Stimulated activated CD4-positive, alpha-beta T cell treated with anti-CD3 and anti-CD28 coated beads, Interleukin-4, amount 100 ng/mL, for 4 hours (primary cell): ENCODE measurements at regions not wholly inside any gene's neighbourhood (a gene's known extent, or its start where the extent isn't known, plus 50 kb on each side); places are given as distances from the start of the nearest gene placed in this dataset.

Source experiments
- DNase-seq, 2 experiments: peaks; one replicate each; pipeline ENCODE4 v3.0.0-alpha.2; 2020

DNA sequence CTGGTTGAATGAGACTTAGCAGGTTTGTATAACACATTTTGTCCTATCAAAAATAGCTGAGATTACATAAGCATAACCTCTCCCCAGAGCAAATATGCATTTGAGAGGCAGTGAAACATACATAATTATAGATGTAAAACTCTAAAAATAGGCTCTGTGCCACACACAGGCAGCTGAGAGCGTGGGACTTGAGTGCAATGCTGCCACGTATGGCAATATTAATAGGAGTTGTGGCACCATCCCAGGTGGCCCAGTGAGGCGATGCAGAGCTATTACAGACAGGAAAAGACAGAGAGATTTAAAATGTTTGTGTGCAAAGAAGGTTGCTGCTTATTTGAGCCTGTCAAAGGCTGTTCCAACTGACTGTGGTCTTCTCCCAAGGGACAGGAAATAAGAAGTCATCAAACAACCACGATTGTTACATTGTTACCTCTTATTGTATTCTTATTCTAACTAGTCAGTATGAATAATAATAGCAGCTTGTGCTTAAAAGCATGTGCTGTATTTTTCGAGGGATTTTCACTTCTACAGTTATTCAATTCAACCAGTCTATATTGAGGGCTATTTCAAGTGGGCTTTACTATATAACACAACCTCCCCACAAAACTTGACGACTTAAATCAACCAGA lies 116.5 kb downstream of the SALL1 start:
- DNase-seq: no peak

DNA sequence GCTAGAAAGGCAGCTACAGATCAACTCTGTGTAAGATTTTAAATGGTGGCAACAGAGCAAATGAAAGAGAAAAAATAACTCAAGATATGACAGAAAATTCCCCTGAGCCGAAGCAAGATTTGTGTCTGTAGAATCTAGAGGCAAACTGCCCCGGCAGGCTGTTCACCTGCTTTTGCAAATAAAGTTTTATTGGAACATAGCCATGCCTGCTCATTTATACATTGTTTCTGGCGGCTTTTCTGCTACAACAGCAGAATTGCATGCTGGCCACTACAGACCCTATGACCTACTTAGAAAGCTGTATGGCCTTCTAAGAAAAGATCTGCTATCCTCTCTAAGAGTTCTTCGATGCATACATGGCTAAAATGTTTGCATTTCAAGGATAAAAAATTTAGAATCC lies 119.5 kb downstream of the SALL1 start:
- DNase-seq: no peak

DNA sequence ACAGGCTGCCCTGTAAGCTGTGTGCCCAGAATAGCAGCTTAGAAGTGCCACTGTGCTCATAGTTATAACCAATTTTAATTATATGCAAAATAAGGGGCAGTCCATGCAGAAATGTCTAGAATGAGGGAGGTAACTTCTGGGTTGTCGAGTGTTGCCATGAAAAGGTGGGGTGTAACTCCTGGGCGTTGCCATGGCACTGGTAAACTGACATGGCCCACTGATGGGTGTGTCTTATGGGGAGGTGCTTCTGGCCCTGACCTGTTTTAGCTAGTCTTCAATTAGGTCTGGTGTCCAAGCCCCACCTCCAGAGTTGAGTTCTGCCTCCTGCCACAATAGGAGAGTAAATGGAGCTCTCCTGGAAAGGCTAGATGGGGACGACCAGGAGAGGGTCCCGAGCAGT lies 120.6 kb downstream of the SALL1 start:
- no peak for DNase-seq

DNA sequence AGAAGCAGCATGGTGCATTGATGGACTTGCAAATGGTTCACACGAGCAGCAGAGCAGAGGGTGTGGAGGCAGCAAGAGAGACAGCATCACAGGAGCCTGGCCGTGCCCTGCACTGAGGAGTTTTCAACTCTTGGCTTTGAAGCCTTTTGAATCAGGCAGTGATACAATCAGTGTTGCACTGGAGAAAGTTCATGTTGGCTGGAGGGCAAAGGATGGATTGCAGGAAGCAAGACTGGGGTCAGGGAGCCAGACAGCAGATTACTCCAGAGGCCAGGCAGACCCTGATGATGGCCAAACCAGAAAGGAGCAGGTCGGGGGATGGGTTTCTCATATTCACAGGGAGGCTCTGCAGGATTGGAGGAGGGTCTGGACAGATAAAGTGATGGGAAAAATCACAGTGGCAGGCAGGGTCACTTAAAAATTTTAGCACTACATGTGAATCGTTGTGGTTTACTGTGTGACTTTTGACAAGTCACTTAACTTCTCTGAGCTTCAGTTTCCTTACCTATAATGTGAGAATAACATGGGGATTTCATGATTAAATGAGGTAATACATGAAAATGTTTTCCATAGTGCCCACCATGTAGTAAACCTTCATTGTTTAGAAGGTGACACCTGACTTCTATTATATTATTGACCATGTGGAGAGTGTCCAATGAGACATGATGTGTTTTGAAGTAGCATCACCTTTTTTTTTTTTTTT lies 125.3 kb downstream of the SALL1 start:
- DNase-seq: no peak

DNA sequence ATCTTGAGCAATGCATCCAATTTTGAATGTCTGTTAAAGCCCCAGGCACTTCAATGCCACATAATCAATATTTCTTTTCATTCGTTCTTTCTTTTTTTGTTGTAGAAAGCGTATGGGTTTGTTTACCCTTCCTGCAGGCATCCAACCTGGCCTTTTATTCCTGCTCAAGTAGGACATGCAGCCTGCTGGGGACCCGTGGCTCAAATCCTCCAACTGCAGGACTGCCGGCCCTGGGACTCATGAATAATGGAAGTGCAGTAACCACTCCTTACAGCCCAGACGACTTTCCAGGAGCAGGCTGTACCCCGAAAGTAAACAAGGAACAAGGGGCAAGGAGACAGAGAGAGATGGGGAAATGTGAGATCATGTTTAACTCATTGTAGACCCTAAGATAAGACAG lies 126.4 kb downstream of the SALL1 start:
- no peak for DNase-seq

DNA sequence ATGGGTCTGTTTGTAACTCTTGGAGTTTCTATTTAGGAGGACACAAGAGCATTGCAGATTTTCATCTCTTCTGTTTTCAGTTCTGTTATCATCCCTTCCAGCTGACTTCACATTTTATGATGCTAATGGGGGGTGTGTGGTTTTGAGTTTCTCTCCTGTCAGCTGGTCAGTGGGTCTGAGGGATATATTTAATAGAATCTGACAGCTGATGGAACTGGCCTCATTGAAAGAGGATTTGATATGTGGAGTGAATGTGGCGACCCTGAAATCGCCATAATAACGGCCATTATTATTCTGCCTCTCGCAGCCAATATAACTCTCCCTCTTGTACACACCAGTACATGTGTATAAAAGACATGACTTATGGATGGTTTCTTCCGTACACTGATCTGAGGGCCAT lies 128.1 kb downstream of the SALL1 start:
- no peak for DNase-seq

DNA sequence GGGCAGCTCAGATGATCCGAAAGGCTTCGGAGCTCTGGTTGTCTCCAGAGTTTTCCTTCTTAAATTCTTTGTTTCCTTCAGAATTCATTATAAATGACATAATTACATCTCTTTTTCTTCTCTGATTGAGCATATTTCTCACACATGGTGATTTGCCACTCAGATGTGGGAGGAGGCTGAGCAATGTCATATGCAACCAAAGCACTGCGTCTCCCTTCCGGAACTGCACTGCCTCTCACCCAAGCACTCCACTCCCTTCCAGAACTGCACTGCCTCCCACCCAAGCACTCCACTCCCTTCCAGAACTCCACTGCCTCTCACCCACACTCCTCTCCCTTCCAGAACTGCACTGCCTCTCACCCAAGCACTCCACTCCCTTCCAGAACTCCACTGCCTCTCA lies 131.5 kb downstream of the SALL1 start:
- DNase-seq: no peak

DNA sequence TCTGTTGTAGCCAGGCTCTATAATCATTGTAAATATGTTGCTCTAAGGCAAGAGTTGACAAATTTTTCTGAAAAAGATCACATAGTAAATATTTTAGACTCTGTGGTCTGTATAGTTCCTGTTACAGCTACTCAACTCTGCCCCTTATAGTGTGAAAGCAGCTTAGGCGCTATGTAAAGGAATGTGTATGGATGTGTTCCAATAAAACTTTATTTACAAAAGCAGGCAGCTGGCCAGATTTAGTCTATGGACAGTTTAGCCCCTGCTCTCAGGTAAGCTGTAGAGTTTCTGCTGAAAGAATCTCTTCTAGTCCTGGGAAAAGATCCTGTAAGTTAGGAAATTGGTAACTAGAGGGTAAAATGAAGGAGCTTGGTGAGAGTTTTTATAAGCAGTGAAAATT lies 133.1 kb downstream of the SALL1 start:
- no peak for DNase-seq

DNA sequence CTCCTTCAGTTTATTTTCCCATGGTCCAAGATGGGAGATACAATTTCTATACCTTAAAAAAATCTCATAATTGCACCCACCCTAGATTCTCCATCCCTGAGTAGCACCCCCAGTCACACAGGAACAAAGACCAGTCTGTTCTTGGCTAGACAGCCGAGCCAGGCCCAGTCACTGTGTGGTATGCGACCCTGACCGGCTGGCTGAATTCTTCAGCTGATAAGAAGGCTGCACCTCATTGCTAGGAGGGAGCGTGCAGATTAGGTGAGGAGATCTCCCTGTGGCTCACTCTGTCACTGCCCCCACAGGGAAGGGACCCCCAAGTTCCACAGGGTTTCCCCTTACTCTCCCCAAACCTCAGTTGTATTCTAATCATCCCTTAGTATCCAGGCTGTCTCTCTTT lies 138.7 kb downstream of the SALL1 start:
- no peak for DNase-seq

DNA sequence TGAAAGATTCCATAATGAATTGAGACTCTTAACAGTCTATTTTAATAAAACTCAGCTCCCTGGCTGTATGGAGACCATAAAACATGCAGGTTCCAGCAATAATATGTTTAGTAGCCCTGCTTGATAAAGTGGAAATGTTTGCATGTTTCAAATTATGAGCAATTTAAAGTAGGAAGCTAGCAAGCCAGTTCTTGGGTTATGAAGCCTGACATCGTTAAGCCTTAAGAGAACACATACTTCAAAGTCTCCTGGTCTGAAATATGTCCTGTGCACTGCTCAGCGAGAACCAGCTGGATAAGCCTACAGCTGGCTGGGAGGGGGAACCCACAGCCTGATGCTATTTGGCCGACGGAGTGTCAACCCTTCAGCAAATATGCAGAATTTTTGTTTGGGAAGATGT lies 140.3 kb downstream of the SALL1 start:
- no peak for DNase-seq

DNA sequence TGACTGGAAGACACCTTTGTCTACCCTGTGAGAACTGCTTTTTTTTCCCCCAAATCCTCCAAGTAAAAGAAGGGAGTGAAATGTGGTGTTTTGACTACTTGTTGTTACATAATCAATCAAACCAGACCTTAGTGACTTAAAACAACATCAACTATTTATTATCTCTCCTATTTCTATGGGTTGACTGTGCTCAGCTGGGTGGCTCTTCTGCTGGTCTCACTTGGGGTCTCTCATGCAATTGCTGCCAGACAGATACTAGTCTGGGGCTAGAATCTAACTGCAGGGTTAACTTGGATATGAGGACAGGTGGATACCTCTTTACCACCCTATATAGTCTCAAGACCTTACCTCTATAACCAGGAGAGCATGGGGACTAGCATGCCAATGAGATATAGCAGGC lies 141.3 kb downstream of the SALL1 start:
- no peak for DNase-seq

DNA sequence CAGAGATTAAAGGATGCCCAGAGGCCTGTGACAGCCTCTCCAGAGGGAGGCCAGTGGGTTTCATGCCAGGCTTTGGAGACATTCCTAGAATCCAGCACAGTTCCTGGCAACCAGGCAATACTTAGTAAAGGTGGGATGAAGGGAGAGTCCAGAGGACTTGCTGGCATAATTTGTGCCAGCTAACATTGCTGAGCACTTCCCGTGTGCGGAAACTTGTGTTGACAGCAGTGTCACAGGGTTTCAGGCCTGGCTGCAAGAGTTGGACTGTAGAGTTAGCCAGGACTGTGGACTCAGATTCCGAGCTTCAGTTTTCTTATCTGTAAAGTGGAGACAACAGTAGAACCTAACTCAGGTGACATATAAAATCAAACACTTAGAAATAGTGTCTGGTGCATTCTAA lies 141.7 kb downstream of the SALL1 start:
- DNase-seq: no peak

DNA sequence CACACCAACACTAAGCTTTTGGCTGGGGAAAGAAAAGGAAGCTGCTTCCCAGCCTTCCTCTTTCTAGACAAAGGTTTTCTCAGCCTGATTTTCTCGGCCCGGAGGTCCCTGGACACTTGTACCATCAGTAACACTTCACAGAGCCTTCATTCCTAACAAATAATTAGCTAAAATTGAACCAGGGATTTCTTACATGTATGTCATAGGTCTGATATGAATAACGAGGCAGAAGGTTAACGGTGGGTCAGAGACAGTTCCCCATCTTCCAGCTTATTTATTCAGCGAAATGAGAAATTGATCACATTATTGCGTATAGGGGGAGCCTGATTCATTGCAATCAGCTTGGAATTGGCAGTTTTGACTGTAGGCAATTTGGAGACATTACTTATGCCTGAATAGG lies 142.5 kb downstream of the SALL1 start:
- no peak for DNase-seq

DNA sequence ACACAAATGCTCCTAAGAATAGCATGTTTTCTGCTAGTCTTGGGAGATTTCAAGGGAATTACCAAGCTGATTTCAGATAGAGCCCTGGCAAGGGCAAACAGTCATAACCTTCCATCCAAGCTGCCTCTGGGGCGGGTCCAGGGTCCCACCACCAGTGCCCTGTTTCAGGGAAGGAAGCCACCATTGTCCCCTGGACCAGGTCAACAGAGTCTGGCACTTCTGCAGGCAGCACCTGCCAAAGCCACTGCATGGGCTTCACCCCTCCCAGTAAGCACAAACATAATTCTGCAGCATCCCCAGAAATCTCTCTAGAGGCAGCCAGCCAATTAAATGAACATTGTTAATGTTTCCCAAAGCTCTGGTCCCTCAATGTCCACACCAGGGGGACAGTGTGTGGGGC lies 143.0 kb downstream of the SALL1 start:
- no peak for DNase-seq

DNA sequence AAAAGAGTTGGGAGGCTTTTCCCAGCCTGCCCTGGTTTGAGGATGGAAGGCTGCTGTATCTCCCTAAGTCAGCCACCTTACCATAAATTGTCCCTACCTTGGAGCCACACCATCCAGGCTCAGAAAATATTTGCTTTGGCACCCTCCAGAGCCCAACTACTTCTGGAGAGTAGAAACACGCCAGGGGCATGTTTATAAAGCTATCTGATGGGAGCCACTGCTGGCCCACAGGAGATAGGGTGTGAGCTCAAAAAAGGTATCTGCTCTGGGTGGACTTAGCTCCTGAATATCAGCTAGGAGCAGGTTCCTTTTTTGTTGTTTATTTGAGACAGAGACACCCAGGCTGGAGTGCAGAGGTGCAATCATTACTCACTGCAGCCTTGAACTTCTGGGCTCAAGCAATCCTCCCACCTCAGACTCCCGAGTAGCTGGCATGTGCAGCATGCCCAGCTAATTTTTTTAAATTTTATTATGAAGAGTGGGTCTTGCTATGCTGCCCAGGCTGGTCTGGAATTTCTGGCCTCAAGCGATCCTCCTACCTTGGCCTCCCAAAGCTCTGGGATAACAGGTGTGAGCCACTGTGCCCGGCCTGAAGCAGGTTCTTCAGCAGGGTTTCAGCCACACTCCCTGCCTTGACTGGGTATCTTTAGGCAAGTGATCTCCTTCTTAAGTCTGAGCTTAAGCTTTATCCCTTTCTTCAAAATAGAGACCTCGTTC lies 147.1 kb downstream of the SALL1 start:
- no peak for DNase-seq

DNA sequence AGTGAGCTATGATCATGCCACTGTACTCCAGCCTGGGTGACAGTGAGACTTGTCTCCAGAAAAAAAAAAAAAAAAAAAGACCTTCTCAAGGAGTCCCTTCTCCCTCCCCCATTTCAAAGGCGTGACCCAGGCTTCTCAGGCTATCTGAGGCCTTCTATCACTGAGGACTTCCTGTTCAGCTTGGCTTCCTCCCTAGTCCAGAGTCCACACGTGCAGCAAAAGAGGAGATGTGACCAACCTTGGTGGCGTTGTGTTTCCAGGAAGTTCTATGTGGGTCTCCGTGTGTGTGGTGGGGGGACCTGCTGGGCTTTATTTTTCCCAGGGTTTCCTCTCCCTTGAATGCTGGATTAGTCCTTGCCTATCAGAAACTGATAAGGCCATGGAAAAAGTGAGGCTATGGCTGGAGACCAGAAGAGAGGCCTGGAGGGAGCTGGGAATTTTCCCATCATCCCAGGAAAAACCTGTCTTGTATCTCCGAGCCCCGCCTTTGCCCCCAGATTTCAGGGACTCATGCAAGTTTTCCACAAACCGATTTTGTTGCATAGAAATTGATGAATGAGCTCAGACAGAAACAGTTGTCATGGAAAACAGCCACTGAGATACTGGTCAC lies 148.1 kb downstream of the SALL1 start:
- no peak for DNase-seq

DNA sequence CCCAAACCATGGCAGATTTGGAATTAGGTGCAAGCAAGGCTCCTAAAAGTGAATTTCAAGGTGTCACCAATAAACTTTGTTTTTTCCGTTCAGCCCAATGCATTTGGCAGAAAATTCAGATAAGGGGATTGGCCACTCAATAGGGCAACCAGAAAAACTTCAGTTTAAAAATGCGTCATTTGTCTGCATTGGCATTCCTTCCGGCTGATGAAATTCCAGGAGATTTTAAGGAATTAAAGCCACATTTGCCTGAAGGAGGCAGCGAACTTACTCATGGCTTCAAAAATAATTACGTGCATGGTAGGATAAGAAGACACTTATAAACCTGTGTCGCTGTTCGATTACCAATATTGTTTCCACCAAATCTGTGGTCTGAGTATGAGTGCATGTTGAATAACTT lies 151.9 kb downstream of the SALL1 start:
- DNase-seq: no peak

DNA sequence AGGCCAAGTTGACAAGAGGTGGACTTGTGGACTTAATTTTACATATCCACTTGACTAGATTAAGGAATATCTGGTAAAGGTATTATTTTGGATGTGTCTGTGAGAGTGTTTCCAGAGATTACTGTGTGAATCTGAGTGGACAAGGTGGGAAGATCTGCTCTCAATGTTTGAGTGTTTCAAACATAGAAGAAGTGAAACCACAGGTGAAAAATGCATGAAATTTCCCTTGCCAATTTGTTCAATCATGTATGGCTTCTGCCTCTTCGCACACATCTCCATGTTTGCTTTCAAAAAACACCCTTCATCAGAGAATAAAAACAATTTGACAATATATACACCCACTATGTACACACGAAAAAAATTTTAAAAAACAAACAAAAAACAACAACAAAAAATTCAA lies 152.7 kb downstream of the SALL1 start:
- DNase-seq: no peak

DNA sequence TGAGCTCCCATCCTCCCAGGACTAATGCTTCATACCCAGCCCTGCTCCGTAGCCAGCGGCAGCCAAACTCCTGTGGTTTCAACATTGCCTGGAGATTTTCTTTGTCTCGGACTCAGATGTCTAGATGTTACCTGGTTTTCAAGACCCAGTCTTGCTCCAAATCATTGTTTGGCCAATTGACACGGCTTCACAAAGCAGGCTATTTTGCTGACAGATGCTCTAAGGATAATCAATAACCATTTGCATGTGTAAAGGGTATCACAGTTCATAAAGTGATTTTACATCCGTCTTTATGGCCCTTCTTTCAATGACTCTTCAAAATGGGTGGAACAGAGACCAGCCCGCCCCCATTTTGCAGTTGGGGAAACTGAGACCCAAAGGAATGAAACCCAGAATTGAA lies 153.4 kb downstream of the SALL1 start:
- DNase-seq: no peak

DNA sequence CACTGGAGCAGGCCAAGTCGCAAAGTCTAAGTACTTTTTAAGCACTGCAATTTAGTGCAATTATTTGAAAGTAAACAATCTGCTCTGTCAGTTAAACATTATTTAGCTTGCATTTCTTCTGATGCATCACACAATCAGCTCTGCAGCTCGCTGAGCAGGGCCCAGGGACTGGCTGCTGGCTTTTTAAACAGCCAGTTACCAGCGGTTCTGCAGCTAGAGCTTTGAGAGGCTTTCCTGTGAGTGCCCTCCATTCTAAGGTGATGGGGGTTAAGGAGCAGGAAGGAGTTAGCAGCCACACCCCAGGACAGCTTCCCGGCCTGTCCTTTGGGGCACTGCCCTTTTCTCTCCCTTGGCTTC lies 154.3 kb downstream of the SALL1 start:
- no peak for DNase-seq

DNA sequence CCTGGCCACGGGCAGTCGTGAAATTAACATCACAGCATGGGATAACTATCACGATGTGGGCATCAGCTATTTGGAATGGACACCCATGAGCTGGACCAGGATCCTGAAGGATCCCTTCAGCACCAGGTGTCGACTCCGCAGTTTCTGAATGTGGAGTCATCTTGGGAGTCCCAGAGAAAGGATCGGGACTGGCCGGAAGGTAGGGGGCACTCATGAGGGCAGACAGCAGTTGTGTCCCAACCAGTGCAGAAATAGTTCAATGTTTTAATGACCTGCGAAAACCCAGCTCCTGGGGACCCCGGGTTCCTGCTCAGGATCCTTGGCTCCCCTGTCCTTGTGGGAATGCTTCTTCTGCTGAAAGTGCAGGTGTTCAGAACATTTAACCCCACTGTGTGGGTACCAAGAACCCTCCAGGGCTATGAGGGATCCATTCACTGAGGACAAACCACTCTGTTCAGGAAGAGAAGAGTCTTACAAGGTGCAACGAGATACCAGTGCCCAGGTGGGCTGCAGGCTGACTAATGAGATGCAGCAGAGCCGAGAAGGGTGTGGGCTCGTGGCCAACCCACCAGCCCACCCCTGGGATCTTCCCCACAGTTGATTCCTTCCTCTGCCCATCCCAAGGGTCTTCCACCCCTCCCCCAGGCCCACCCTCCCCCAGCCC lies 154.8 kb downstream of the SALL1 start:
- DNase-seq: no peak

DNA sequence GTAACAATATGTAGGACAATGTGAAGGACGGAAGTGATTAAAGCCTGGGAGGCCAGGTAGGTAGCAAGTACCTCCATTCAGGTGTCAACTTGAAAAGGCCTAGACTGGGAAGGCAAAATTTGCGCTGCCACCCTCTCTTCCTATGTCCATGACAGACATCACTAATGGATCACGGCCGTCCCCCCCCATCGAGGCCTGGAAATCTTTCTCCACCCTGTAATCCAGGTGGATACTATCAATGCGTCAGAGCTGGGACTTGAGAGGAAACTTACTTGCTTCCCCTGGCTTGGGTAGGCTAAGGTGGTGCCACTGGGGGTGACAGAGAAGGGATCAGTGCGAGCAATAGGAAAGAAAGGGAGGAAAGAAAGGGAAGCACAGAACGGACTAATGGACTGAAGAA lies 156.1 kb downstream of the SALL1 start:
- DNase-seq: no peak

DNA sequence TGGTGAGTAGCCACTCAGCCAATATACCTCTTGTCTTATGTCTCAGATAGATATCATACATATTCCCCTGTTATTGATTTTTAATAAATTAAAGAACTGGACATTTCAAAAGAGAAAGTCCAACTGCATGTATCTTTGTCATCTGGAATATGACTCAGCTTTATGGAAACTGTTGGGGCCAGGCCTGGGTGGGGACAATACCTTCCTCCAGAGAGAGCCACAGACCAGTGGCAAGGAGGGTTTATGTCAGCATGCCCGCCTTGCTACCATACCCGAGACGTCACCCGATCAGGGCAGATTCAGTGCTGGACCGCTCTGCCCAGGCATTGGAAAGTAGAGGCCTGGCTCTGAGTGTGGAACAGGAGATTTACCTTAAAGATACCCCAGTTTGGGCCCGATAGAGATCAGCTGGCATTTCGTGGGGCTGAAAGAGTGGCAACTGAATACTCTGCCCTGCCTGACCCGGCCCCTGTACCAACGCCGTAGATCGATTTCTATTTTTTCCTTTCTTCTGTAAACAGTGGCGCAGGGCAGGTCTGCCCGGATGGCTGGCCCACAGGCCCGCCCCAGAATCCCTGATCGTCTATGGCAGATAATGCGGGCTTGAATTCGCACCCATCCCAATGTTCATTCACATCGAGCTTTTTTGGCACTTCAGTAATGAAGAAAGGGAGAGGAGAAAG lies 158.6 kb downstream of the SALL1 start:
- DNase-seq: no peak
